NCI-H1694 (cell line): ENCODE measurements at regions not wholly inside any gene's neighbourhood (a gene's known extent, or its start where the extent isn't known, plus 50 kb on each side); places are given as distances from the start of the nearest gene placed in this dataset.

ENCODE experiments used
- DNase-seq: peaks from one replicate; lab custom pipeline; 2025; lab: John Stamatoyannopoulos, UW

GRCh38 chr4:152112887-152113286 lies 352.1 kb upstream of the GATB start:
- no peak for DNase-seq

DNA sequence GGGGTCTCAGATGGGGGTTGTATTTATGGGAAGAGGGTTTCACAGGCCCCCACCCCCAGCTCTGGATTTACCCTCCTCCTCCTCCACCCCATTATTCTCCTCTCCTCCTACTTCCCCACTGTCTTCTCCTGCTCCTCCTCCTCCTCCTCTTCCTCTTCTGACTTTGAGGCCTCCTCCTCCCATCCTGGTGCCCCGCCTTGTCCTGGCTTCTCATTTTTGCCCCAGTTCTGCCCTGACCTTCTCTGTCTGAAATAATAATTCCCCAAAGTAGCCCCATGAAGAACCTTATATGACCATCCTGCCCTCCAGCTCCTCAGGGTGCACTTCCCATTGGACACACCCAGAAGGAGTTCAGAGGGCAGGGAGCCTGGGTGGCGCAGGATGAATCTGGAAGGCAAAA lies 351.4 kb upstream of the GATB start:
- no peak for DNase-seq

GRCh38 chr4:152110780-152111179 lies 350.0 kb upstream of the GATB start:
- no peak for DNase-seq

- DNase-seq = no peak
These were observed 349.0 kb upstream of the GATB start for GRCh38 chr4:152109531-152110509.

GRCh38 chr4:152107736-152108500 lies 347.1 kb upstream of the GATB start:
- no peak for DNase-seq

- peak; percentile 84 for DNase-seq
These were observed 346.0 kb upstream of the GATB start for GRCh38 chr4:152106781-152107321.

DNA sequence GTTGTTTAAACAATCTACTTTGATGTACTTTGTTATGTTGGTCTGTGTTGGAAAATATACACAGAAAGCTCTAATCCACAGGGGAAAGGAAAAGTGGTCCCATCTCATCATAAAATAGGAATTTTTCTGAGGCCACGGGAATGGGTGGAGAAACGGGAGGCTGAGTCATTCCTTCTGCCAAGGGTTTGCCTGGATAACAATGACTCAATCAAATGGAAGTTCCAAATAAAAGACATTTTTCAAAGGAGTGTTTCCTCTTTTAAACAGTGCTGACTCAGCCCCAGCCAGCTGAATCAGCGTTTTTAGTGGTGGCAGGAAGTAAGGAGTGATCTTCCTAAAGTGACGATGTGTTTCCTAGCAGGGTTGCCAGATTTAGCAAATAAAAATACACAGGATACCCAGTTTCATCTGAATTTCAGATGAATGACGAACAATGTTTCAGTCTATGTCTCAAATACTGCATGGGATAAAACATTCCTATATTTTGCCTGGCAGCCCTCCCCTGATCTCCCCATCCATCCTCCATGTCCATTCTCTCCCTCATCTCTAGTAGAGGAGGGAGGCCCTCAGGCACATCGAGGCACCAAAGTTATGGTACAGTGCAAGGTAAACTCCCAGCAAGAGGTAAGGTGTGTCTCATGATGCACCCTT lies 345.4 kb upstream of the GATB start:
- DNase-seq = no peak

- no peak for DNase-seq
These were observed 344.1 kb upstream of the GATB start for GRCh38 chr4:152104901-152105357.

DNA sequence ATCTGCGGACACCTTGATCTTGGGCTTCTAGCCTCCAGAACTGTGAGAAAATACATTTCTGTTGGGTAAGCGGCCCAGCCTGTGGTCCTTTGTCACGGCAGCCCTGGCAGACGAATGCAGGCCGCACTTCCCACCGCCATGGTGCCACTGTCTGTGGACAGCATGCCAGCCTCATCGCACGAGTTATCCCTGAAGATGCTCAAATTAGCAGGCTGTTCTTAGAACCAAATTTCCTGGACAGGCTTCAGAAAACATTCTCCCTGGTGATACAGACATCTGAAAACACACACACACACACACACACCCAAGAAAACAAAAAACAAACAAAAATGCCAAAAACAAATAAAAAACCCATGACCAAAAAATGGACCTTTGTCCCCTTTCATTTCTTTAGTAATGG lies 343.5 kb upstream of the GATB start:
- DNase-seq = no peak

GRCh38 chr4:152103181-152103901 lies 342.5 kb upstream of the GATB start:
- DNase-seq = no peak

DNA sequence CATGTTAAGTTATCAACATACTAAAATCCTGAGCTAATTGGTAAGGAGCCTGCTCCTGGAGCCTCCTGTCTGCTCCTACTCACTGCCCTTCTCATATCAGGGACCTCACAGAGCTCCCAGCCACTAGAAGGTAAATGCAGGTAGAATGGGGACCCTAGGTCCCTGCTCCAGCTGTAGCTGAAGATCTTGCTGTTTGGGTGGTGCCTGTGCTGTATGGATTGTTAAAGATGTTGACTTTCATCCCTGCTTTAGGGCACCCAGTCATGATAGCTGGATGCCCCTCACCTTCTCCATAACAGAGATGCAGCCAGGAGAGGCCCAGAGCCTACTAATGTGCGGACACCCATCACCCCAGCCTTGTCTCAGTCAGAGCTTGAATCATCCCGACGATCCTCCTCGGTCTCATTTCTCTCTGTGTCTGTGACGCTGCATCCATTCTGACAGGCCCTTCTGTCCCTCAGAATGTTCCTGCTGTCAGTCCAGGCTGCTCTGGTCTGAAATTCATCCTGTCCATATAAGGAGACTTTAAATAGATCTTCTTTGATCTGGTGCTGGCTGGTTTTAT lies 341.7 kb upstream of the GATB start:
- DNase-seq = no peak

- no peak for DNase-seq
These were observed 341.0 kb upstream of the GATB start for GRCh38 chr4:152101556-152102435.

DNA sequence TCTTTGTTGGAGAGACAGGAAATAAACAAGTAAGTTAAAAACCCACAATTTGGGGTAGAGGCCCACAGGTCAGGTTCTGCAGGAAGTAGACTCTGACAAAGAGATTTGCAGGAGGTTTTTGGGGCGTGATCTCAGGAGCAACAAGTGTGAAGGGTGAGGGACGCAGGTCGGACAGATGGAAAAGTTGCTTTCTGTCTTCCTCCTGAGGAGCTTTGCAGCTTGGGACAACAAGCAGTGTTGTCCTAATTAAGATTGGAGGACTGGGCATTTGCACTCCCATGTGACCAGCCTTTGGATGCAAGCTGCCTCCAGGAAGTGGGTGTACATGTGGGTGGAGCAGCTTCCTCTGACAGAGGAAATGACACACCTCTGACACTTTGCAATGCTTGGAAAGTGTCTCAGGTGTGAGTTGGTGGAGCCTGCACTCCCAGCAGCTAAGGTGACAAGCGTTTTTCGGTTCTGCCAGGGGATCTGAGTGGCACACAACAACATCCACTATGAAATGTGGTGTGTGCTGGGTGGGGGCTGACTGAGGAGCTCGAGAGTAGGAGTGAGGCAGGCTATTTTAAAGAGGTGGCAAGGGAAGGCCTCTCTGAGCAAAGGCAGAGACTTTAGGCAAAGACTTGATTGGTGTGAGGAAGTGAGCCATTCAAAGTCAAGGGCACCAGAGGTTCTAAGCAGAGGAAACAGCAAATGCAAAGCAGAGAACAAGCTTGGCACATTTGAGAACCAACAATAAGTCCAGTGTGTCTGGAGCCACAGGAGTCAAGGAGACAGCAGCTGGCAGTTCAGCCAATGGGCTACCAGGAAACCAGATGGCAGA lies 339.8 kb upstream of the GATB start:
- DNase-seq = no peak

DNA sequence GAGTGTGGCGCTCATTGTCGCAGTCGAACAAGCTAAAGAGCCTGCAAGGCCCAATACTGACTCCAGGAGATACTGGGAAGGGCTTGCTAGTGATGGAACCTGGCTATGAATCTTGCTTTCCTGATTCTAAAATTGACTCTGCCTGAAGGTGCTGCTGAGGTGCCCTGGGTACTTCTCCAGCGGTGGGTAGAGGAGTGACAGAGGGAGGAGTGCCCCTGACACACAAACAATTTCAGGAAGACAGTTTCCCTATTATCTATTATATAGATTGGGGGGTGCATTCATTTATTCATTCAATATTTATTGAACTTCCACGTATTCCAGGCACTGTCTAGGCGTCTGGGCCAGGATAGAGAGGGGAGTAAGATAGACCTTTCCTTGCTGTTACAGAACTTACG lies 339.2 kb upstream of the GATB start:
- DNase-seq = no peak

DNA sequence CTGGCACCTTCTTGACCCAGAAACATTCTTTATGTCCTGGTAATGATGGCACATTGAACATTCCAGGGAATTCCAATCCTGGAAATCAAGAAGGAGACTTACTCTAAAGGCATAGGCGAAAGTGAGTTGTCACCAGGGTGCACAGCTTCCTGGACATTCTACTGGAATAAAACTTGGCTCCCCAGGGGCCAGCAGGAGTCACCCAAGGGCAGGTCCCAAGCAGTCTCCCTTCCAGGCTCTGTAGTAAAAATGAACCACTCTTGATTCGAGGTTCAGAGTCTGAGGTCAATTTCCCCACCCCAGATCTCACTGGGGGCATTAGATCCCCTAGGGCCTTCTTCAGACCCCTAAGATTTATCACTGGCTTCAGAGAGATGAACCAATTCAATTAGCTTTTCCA lies 338.7 kb upstream of the GATB start:
- no peak for DNase-seq

DNA sequence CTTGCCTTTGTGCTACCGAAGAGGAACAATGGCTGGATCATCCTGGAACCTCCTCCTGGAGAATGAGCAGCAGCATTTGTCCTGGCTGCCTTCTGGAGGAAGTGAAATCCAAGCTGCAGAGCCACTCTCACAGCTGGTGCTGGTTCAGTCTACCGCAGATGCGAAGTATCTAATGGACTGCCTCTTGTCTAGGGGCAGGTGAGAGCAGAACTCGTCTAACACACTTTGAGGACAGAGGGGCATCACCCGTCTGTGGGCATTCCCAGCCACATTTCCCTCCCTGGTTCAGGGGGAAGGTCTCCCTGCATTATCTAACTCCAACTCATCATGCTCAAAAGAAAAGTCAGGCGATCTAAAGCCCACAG lies 338.2 kb upstream of the GATB start:
- no peak for DNase-seq

- DNase-seq = no peak
These were observed 337.7 kb upstream of the GATB start for GRCh38 chr4:152098365-152099060.

GRCh38 chr4:152097371-152097770 lies 336.6 kb upstream of the GATB start:
- no peak for DNase-seq

- DNase-seq = no peak
These were observed 334.9 kb upstream of the GATB start for GRCh38 chr4:152095701-152096070.
